ENCODE measurements at regions not wholly inside any gene's neighbourhood (a gene's known extent, or its start where the extent isn't known, plus 50 kb on each side); places are given as distances from the start of the nearest gene placed in this dataset.
A peak's percentile ranks its signal among the peaks of the same experiment; 100 is the strongest.

DNA sequence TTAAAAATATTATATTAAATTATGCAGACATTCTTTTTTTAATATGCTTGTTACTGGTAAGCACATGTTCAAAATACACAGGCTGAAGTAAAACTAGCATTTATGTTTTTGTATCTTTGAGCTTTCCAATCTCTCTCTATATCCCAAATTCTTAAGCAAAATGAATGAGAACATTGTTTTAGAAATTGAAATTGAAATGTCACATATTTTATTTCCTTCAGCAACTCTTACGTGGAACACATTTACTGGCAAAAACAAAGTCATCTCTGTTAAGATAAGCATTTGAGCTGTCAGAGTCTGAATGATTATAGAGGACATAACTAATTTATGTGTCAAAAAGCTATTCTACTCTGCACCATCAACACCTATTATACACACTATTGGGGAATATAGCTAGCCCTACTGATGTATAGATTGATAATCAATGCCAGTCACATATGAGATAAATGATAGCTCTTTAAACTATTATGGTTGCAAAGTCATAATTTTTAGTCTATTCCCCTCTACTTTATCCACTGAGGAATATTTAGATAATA is 535.4 kb upstream of the BCHE start:
- in situ Hi-C loops (cut with HindIII; ENCODE audit: low pct_unique_long_range_greater_than_20kb, low sequenced_read_pairs) = no loop called here

DNA sequence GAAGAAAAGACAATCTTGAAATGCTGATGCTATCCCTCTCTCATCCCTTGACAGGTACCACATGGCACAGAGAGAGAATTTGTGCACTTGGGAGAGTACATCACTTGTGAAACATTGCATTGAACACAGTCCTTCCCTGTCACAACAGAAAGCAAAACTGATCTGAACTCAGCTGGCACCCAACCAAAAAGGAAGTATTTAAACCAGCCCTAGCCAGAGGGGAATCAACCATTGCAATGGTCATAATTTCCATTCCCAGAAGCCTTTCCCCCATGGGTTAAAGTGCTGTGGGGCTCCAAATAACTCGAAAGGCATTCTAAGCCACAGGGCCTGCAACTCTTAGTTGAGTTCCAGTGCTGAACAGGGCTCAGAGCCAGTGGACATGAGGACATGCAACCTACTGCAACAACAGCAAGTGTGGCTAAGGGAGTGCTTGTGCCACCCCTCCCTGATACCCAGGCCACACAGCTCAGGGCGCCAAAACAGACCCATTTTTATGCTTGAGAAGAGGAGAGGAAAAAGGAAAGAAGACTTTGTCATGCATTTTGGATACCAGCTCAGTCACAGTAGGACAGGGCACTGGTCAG is 530.8 kb upstream of the BCHE start:
- peak; percentile 12 for DNase-seq (ENCODE audit: low read depth)
- in situ Hi-C loops (cut with HindIII; ENCODE audit: low pct_unique_long_range_greater_than_20kb, low sequenced_read_pairs) = no loop called here

More for the DNA sequence above, 535.4 kb upstream of the BCHE start:
- DNase-seq (ENCODE audit: low read depth) = no peak

DNA sequence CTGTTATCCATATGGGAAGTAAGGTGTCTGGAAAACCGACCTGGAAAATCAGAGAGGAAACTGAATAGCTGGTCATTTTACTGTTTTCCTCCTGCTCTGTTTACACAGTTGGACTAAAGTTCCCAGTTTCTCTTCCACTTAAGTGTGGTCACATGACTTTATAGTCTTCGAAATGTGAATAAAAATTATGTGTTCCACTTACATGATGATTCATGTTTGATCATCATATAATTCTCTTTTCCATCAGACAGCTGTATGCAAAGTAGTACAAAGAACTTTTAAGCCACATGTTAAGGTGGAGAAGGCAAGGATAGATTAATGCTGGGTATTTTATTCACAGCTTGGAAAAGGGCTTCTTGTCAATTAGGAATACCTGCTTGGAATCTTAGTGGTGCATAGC is 525.5 kb upstream of the BCHE start:
- DNase-seq (ENCODE audit: low read depth) = no peak
- in situ Hi-C loops (cut with HindIII; ENCODE audit: low pct_unique_long_range_greater_than_20kb, low sequenced_read_pairs) = no loop called here

DNA sequence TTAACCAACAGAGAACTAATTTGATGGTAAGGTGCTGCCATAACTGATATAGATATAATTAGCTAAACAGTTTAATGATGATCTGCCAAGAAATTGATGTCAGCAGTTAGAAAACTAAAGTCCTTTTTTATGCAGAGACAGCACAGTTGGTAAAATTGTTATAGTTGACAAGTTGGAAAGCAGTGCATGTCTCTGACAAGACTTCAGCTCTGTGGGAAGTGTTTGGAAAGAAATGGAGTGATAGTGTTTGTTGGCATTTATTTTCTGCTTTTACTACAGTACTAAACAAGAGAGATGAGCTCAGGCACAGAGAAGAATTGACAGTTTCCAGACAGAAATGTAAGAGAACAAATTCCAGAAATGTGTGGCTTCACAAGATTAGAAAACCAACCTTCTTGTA is 523.5 kb upstream of the BCHE start:
- no peak for DNase-seq (ENCODE audit: low read depth)
- in situ Hi-C loops (cut with HindIII; ENCODE audit: low pct_unique_long_range_greater_than_20kb, low sequenced_read_pairs) = no loop called here

DNA sequence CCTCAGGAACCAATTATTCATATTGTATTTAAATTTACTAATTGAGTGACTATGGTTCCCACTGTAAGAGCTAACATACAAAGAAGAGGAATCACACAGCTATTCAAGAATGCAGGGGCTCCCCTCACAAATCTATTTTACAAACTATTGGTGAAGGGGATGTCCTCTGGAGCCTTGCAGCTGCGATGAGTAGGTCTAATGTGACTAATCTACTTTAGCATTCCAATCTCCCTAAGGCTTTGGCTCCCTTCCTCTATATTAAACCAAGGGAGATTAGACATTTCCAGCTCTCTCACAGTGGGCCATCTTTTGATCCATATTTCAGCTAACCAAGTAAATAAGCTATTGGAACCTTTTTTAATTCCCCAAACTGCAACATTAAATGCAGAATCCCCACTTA is 514.2 kb upstream of the BCHE start:
- no peak for DNase-seq (ENCODE audit: low read depth)
- in situ Hi-C loops (cut with HindIII; ENCODE audit: low pct_unique_long_range_greater_than_20kb, low sequenced_read_pairs) = no loop called here

DNA sequence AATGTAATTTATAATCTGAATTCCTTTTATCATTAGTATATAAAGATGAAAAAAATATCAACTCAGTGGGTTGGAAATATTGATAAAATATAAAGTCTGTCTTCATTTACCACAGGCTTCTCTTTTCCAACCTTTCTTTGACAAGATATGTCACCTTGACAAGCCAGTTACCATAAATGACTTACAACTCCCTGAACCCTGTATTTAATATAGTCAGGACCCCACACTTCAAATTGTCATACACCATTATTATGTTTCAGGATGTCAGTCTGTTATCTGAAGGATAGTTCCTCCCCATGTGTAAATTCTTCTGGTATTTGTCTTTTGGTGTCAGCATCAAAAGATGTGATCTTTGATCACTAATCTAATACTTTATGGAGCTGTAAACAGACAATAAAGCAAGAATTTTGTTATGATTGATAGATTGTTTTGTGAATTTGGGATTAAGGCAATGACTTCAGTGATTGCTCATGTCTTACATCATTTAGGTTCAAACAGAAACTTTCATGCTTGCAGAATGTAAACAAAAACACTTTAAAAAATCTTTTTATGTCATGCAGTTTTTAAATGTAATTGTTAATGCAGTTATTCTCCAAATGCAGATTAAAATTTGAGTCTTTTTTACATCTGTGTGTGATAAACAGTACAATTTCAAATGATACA is 503.5 kb upstream of the BCHE start:
- in situ Hi-C loops (cut with HindIII; ENCODE audit: low pct_unique_long_range_greater_than_20kb, low sequenced_read_pairs) = no loop called here
- DNase-seq (ENCODE audit: low read depth) = no peak

DNA sequence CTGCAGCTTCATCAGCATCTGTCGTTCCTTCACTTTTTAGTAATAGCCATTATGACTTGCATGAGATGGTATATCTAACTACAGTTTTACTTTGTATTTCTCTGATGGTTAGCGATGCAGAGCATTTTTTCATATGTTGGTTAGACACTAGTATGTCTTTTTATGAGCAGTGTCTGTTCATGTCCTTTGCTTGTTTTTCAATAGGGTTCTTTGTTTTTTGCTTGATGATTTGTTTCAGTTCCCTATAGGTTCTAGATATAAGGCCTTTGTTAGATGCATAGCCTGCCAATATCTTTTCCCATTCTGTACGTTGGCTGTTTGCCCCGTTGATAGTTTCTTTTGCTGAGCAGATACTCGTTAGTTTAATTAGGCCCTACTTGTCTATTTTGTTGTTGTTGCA is 487.2 kb upstream of the BCHE start:
- no peak for DNase-seq (ENCODE audit: low read depth)
- in situ Hi-C loops (cut with HindIII; ENCODE audit: low pct_unique_long_range_greater_than_20kb, low sequenced_read_pairs) = no loop called here

DNA sequence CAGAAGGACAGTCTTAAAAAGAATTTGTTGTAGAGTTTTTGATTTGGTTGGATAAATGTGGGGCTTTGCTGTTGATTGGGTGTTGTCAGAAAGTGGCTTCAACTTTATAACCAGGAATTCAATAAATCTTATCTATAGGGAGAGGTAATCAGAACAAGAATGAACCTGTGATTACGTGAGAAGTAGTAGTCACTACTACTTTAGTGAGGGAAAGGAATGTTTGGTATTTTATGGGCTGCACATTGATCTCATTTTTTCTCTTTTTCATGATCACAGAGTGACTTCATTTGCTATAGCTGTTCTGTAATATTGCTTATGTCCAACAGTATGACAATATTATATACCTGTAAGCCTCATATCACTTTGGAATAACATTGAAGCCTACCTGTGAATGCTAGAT is 485.2 kb upstream of the BCHE start:
- DNase-seq (ENCODE audit: low read depth) = no peak
- in situ Hi-C loops (cut with HindIII; ENCODE audit: low pct_unique_long_range_greater_than_20kb, low sequenced_read_pairs) = no loop called here

DNA sequence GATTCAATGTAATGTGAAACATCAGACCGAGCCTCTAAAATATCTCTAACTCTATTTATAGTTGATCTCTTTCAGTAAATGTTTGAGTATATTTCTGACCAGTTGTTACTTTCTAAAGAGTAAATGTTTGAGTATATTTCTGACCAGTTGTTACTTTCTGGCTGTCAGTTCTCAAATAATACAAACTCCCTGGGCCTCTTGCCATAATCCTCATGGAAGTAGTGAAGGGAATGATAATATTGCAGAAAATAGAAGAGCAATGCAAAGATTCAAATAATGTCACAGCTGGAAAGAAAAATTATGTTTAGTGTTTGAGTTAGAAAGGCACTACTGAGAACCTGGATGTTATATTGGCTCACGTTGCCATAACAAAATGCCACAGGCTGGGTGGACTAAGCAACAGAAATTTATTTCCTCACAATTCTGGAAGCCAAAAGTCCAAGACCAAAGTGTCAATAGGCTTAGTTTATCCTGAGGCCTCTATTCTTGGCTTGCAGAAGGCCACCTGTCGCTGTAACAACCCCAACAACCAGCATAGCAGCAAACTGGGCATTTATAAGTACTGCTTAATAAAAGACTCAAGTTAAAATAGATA is 470.6 kb upstream of the BCHE start:
- DNase-seq (ENCODE audit: low read depth) = no peak
- in situ Hi-C loops (cut with HindIII; ENCODE audit: low pct_unique_long_range_greater_than_20kb, low sequenced_read_pairs) = no loop called here

DNA sequence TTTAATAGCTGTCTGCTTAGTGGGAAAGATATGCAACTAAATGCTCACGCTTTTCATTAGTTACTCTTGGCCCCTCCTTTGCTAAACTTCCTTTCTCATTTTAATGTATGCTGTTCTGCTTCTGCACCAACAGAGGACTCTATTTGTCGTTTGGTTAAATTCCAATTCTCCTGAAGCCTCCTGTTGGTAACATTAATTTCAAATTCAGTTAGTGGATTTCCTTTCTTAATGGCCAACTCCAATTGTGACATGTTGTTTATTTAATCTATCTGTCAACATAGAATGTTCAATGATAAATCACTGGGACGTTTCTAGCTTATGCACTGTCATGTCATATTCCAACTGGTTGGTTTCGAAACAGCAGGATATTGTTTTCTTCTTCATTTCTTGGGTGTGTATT is 467.4 kb upstream of the BCHE start:
- in situ Hi-C loops (cut with HindIII; ENCODE audit: low pct_unique_long_range_greater_than_20kb, low sequenced_read_pairs) = no loop called here
- DNase-seq (ENCODE audit: low read depth) = peak; percentile 41

DNA sequence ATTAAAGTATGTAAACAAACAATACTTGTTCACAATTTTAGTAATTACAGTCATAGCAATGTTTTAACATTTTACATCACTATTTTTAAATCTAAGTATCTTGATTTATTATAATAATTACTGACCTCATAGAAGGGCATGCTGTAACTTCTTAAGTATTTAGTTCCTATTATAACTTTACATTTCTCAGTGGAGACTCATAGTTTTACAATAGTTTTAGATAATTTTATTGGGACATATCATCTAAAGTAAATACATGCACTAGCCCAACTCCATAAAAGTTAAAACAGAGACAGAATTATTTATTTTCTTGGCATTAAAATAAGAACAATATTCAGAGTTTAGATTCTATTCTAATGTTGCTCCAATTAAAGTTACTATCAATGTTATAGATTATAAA is 466.5 kb upstream of the BCHE start:
- in situ Hi-C loops (cut with HindIII; ENCODE audit: low pct_unique_long_range_greater_than_20kb, low sequenced_read_pairs) = no loop called here
- DNase-seq (ENCODE audit: low read depth) = no peak

DNA sequence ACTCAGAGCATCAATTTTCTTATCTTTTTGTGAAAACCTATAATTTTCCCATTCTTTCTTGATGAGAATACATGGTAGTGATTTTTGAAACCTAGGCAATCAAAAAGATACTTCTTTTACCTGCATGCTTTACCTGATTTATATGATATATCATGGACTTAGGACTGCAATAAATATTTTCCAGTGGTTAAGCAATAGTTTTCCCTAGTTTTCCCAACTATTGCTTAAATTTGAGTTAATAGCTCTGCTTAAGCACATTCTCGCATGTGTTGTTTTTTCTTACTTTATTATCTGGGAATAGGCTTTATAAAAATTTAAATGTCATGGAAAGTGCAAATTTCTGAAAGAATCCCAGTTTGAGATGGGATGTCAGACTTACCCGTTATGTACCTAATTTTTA is 465.1 kb upstream of the BCHE start:
- in situ Hi-C loops (cut with HindIII; ENCODE audit: low pct_unique_long_range_greater_than_20kb, low sequenced_read_pairs) = no loop called here

DNA sequence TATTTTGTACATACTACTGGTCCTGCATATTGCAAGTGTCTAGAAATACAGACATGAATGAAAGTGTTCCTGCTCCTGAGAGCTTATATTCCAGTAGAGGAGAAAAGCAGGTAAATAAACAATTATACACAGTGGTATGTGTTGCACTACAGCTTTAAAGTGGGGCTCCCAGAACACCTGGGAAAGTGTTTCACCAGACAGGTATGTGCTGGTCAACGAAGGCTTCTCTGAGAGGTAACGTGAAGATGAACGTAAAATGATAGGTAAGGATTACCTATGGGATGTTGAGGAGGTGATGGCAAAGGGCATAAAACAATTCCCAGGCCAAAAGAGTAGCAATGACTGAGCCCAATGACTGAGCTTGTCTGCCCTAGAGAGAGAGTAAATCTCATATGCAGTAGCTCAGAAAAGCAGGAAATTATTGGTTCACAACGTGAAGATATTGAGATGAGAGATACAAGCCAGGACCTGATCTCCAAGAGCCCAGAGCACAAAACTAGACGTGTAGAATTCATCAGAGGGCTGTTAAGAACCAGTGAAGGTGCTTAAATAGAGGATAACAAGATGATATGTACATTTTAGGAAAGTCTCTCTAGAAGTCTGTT is 459.1 kb upstream of the BCHE start:
- DNase-seq (ENCODE audit: low read depth) = no peak
- in situ Hi-C loops (cut with HindIII; ENCODE audit: low pct_unique_long_range_greater_than_20kb, low sequenced_read_pairs) = no loop called here

More for the DNA sequence above, 465.1 kb upstream of the BCHE start:
- DNase-seq (ENCODE audit: low read depth) = no peak

DNA sequence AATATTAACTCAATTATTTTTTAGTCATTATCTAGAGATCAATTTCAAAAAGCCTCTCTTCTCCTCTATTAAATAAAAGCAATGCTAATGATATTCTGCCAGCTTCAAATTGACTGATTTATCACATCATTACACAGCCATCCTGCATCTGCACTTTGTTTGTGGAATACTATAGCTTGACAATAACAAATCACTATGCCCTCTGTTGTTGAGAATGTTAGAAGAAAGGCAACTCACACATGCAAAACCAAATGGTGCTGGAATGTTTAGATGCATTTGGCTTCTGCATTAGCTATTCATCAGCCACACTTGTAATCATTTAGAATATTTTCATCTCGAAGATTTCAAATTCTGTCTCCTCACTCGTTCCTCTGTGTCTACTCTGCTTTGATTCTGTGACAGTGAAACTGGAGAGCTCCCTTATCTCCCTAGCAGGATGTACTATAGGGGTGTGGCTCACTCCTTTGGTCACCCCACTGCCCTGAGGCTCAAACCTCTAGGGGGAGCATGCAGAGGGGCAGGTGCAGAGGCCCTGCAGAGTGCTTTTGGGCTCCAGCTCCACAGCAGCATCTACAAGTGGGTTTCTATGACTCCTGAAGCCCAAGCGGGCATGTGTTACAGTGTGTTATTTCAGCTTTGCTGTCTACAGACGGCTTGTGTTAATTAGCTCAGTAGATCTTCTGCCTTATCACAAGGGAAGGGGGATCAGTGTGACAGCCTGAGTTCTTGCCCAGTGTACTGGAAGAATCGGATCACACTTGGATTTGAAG is 454.1 kb upstream of the BCHE start:
- in situ Hi-C loops (cut with HindIII; ENCODE audit: low pct_unique_long_range_greater_than_20kb, low sequenced_read_pairs) = no loop called here

DNA sequence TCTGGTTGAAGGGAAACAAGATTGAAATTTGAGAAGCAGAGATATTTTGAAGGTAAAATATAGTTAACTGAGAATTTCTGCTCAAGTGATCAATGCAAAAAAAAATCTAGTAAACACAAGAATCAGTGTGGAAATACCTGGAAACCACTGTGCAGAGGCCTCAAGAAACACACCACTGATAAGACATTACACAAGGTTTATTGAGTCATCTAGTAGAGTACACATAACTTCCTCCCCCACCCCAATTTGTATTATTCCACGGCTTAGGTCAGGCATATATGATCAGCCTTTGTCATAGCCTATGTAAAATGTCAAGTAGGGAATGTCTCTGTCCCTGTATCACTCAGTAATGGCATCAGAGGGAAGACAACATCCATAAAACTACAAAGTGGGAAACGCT is 447.8 kb upstream of the BCHE start:
- peak; percentile 61 for DNase-seq (ENCODE audit: low read depth)
- in situ Hi-C loops (cut with HindIII; ENCODE audit: low pct_unique_long_range_greater_than_20kb, low sequenced_read_pairs) = no loop called here

More for the DNA sequence above, 454.1 kb upstream of the BCHE start:
- no peak for DNase-seq (ENCODE audit: low read depth)

DNA sequence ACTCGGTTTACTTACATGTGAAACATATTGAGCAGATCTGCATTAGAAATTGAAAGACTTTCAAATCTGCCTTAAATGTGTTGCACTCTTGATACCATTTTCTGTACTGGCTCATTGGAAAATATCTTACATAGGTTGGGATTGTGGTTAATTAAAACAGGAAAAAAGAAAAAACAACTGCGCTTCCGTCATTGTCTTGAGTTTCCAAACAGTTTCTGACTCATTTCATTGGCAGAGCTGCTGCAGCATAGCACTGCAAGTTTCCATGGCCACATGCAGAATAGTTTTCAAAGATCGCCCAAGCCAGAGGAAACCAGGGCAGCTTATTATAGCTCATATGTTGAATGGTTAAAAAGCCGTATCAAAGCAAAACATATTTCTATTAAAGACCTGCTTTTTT is 446.6 kb upstream of the BCHE start:
- peak; percentile 78 for DNase-seq (ENCODE audit: low read depth)
- in situ Hi-C loops (cut with HindIII; ENCODE audit: low pct_unique_long_range_greater_than_20kb, low sequenced_read_pairs) = no loop called here

DNA sequence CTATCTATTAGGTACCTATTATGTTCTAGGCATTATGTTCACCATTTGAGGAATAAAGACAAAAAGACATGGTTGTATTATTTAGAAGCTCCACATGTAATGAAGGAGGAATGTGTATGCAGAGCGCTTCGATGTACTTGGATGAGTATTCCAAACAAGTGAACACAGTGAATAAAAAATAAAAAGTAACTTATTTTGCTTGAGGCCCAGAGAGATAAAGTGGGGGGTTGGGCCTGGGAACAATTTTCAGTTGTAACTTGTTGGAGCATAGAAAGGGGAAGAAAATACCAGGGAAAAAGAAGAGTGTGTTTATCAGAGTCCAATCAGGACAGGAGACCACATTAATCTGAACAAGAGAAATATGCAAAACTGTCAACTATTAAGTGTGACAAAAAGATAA is 445.7 kb upstream of the BCHE start:
- peak; percentile 89 for DNase-seq (ENCODE audit: low read depth)
- in situ Hi-C loops (cut with HindIII; ENCODE audit: low pct_unique_long_range_greater_than_20kb, low sequenced_read_pairs) = no loop called here

DNA sequence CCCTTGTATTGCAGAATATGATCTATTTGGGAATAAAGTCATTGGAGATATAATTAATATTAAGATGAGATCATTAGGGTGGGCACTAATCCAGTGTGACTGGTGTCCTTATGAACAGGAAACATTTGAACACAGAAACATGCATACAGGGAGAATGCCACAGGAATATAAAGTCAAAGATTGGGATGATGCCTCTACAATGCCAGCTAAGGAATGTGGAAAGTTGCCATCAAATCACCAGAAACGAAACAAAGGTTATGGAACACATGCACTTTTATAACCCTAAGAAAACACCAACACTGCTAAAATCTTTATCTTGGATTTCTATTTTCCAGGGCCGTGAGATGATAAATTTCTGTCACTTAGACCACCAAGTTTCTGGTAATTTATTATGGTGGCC is 442.4 kb upstream of the BCHE start:
- DNase-seq (ENCODE audit: low read depth) = no peak
- in situ Hi-C loops (cut with HindIII; ENCODE audit: low pct_unique_long_range_greater_than_20kb, low sequenced_read_pairs) = no loop called here

DNA sequence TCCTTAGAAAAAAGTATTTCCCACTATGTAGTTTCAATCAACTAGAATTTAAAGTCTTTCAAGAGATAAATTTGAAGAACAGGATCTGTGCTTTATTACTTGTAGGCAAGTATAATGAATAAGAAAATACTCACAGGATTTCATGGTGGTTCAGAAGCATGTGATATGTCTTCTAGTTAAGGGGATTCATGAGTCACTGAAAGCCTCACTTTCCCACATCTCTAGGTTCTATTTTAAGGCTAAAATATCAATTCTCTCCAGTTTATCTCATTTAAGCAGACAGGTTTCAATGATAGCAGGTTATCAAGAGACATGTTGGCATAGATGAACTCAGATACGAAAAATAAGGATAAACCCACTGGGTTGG is 437.8 kb upstream of the BCHE start:
- no peak for DNase-seq (ENCODE audit: low read depth)
- in situ Hi-C loops (cut with HindIII; ENCODE audit: low pct_unique_long_range_greater_than_20kb, low sequenced_read_pairs) = no loop called here
